Tibial artery (tissue), 4 donors: ENCODE measurements at regions not wholly inside any gene's neighbourhood (a gene's known extent, or its start where the extent isn't known, plus 50 kb on each side); places are given as distances from the start of the nearest gene placed in this dataset.

Experiments used
- DNase-seq, 2 donors: peaks; one replicate each; pipeline ENCODE4 v3.0.0-alpha.2; 2019
- H3K27ac ChIP-seq, 2 donors: fragments of 200-600 bp; sonication (generic) in 1 of 2; 1 replicate in 1 of 2; 2 replicates in 1 of 2; pipeline ENCODE4 v1.5.1; 2018 to 2019; ENCODE audit warnings: mild to moderate bottlenecking in 1 of 2
- H3K27me3 ChIP-seq, 2 donors: fragments of 200-600 bp; sonication (generic) in 1 of 2; one replicate each; pipeline versions ENCODE4 v1.5.1 to v1.6.0; 2016 to 2019
- H3K36me3 ChIP-seq, 3 donors: fragments of 200-600 bp; sonication (generic) in 2 of 3; one replicate each; pipeline ENCODE4 v1.5.1; 2016 to 2019; ENCODE audit warnings: mild to moderate bottlenecking in 2 of 3
- H3K4me1 ChIP-seq, 4 donors: fragments of 200-600 bp; sonication (generic) in 2 of 4; 1 replicate in 3 of 4; 2 replicates in 1 of 4; pipeline ENCODE4 v1.5.1; 2016 to 2019
- H3K4me3 ChIP-seq, 2 donors: fragments of 200-600 bp; sonication (generic) in 1 of 2; 1 replicate in 1 of 2; 2 replicates in 1 of 2; pipeline ENCODE4 v1.5.1; 2018 to 2019; ENCODE audit warnings: mild to moderate bottlenecking in 2 of 2
- H3K9me3 ChIP-seq, 3 donors: fragments of 200-600 bp; sonication (generic) in 1 of 3; one replicate each; pipeline ENCODE4 v1.5.1; 2016 to 2019
- CTCF ChIP-seq, 2 experiments: fragments of 200-600 bp in 1 of 2; fragments of 450-650 bp in 1 of 2; IDR thresholded peaks; one replicate each; pipeline ENCODE4 v1.5.1; 2017 to 2019; ENCODE audit warnings: antibody characterized with exemption in 2 of 2, mild to moderate bottlenecking in 1 of 2, moderate library complexity in 1 of 2
- intact Hi-C: fragments of 100-400 bp; cut with DNase I; formaldehyde crosslinking; loops from one replicate; pipeline ENCODE4 v1.15.0; 2023; ENCODE audit warnings: low total_unique reads

DNA sequence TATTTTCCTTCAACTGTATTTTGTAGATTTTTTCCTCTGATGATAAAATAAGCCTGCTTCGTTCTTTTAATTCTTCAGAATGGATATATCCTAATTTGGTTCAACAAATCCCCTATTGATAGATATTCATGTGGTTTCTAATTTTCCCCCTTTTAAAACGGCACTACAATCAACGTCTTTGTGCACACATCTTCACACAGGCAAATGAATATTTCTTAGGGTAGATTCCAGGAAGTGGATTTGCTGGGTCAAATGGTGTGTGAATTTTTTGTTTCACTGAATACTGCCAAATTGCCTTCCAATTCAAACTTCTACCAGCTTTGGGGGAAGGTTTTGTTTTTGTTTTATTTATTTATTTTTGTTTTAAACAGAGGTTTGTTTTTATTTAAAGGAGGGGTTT, 287.2 kb downstream of the FOXO1 start:
- no peak for DNase-seq
- no peak overlapping the region for H3K27ac ChIP-seq
- intact Hi-C loops = no loop called here

GRCh38 chr13:40379794-40380578, 286.5 kb downstream of the FOXO1 start:
- no peak for DNase-seq
- intact Hi-C loops = no loop called here
- Histone ChIP-seq H3K4me1 (no peaks in the 10 kb centered on the region), H3K27me3 (no peaks in the 10 kb centered on the region), H3K27ac (no peak overlapping the region), H3K36me3 (no peaks in the 10 kb centered on the region), H3K4me3 (no peak overlapping the region), H3K9me3 (no peaks in the 10 kb centered on the region)
- no peak for TF ChIP-seq CTCF (IDR thresholded peaks at IDR 0.05)

More for the DNA sequence above, 287.2 kb downstream of the FOXO1 start:
- H3K4me1 ChIP-seq = no peaks in the 10 kb centered on the region
- no peak for TF ChIP-seq CTCF (IDR thresholded peaks at IDR 0.05)
- no peaks in the 10 kb centered on the region for H3K27me3 ChIP-seq
- H3K4me3 ChIP-seq = no peak overlapping the region
- H3K36me3 ChIP-seq = no peaks in the 10 kb centered on the region
- H3K9me3 ChIP-seq = no peaks in the 10 kb centered on the region

- intact Hi-C loops = no loop called here
- no peak for DNase-seq
- no peaks in the 10 kb centered on the region for H3K36me3 ChIP-seq
- no peaks in the 10 kb centered on the region for H3K9me3 ChIP-seq
- H3K27ac ChIP-seq = no peak overlapping the region
- H3K27me3 ChIP-seq = no peaks in the 10 kb centered on the region
- TF ChIP-seq CTCF (IDR thresholded peaks at IDR 0.05) = no peak
- H3K4me3 ChIP-seq = no peak overlapping the region
- H3K4me1 ChIP-seq = no peaks in the 10 kb centered on the region
These were observed 284.3 kb downstream of the FOXO1 start for GRCh38 chr13:40381935-40382764.

DNA sequence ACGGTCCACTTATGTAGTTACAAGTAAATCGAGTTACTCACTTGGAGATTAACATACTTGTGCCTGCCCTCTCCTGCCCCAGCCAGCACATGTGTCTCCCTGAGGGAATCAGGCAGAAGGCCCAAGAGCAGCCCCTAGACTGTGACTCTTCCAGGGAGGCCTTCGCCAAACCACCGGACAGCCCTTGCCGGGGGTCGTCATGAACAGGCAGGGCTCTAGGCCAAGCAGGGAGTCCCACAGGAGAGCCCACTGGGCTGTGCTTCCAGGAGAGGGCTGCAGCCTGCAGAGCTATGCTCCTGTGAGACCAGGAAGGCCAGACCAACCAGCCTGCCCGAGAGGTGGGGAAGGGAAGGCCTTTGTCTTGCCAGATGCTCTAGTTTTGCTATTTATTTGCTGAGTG, 283.3 kb downstream of the FOXO1 start:
- H3K4me3 ChIP-seq = no peak overlapping the region
- no peaks in the 10 kb centered on the region for H3K9me3 ChIP-seq
- H3K27ac ChIP-seq = no peak overlapping the region
- no peaks in the 10 kb centered on the region for H3K4me1 ChIP-seq
- no peaks in the 10 kb centered on the region for H3K27me3 ChIP-seq
- DNase-seq = no peak
- no peak for TF ChIP-seq CTCF (IDR thresholded peaks at IDR 0.05)
- intact Hi-C loops = no loop called here
- no peaks in the 10 kb centered on the region for H3K36me3 ChIP-seq

DNA sequence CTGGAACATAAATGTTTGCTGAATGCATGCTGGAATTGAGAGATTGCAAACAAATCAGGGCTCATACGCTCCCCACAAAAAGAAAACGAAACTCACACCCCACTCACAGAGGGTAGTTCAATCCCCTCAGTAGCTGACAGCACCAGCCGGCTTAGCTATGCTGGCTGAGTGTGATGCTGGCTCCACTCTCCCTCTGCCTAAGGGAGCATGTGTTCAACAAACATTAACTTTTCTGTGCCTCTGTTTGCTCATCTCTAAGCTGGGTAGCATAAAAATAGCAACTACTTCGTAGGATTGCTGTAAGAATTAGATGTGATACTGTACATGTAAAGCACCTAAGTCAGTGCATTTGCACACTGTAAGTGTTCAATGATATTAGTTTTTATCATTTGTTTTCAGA, 282.6 kb downstream of the FOXO1 start:
- no peak overlapping the region for H3K27ac ChIP-seq
- intact Hi-C loops = no loop called here

More for the DNA sequence above, 282.6 kb downstream of the FOXO1 start:
- TF ChIP-seq CTCF (IDR thresholded peaks at IDR 0.05) = no peak
- H3K27me3 ChIP-seq = no peaks in the 10 kb centered on the region
- H3K4me1 ChIP-seq = no peaks in the 10 kb centered on the region
- no peak overlapping the region for H3K4me3 ChIP-seq
- H3K9me3 ChIP-seq = no peaks in the 10 kb centered on the region
- H3K36me3 ChIP-seq = no peaks in the 10 kb centered on the region
- no peak for DNase-seq
